MCF 10A (cell line): ENCODE measurements at regions not wholly inside any gene's neighbourhood (a gene's known extent, or its start where the extent isn't known, plus 50 kb on each side); places are given as distances from the start of the nearest gene placed in this dataset.

Experiments used
- BruUV-seq: library from RNA; stranded (reverse); fragments of 400-500 nt; replicated peaks from 2 replicates; lab custom pipeline; 2021; lab: Mats Ljungman, UMichigan
- CTCF ChIA-PET: fragments of 300-600 bp; sonication (Branson Sonifier 250); formaldehyde crosslinking; extraction: SDS; loops from one replicate; lab custom pipeline; 2021; ENCODE audit warnings: antibody characterized with exemption, inconsistent platforms; lab: Yijun Ruan, JAX
- POLR2A ChIA-PET: fragments of 300-600, 350-650 bp; sonication (Branson Sonifier 250); formaldehyde crosslinking; extraction: SDS; loops from one replicate; lab custom pipeline; 2020; ENCODE audit warnings: antibody characterized with exemption, inconsistent platforms; lab: Yijun Ruan, JAX
- DNase-seq: peaks from one replicate; pipeline ENCODE4 v3.0.0-alpha.2; 2018; ENCODE audit not compliant: unreplicated experiment
- H3K27ac Mint-ChIP-seq: one replicate; pipeline ENCODE4 v1.8.0; 2022; ENCODE audit warnings: mild to moderate bottlenecking, low read depth, mixed read lengths; ENCODE audit not compliant: unreplicated experiment
- H3K27me3 Mint-ChIP-seq: one replicate; pipeline ENCODE4 v1.8.0; 2022; ENCODE audit warnings: mixed read lengths; ENCODE audit not compliant: insufficient read depth, unreplicated experiment
- H3K36me3 Mint-ChIP-seq: one replicate; pipeline ENCODE4 v1.8.0; 2022; ENCODE audit warnings: mild to moderate bottlenecking, moderate library complexity, mixed read lengths; ENCODE audit not compliant: insufficient read depth, unreplicated experiment
- H3K4me1 Mint-ChIP-seq: one replicate; pipeline ENCODE4 v1.8.0; 2022; ENCODE audit warnings: mixed read lengths; ENCODE audit not compliant: insufficient read depth, unreplicated experiment
- H3K4me3 Mint-ChIP-seq: one replicate; pipeline ENCODE4 v1.8.0; 2022; ENCODE audit warnings: mild to moderate bottlenecking, moderate library complexity, mixed read lengths; ENCODE audit not compliant: unreplicated experiment
- H3K9me3 Mint-ChIP-seq: one replicate; pipeline ENCODE4 v1.8.0; 2022; ENCODE audit warnings: mixed read lengths; ENCODE audit not compliant: unreplicated experiment
- intact Hi-C: fragments of 100-400 bp; cut with micrococcal nuclease; formaldehyde crosslinking; loops from 2 replicates; pipeline ENCODE4 v1.14.1; 2022
- TF ChIP-seq, protein P1 (sequence below): fragments of 200-600 bp; IDR thresholded peaks from one replicate; pipeline ENCODE4 v1.8.0; 2022; ENCODE audit warnings: antibody characterized with exemption, mild to moderate bottlenecking; ENCODE audit not compliant: unreplicated experiment

DNA sequence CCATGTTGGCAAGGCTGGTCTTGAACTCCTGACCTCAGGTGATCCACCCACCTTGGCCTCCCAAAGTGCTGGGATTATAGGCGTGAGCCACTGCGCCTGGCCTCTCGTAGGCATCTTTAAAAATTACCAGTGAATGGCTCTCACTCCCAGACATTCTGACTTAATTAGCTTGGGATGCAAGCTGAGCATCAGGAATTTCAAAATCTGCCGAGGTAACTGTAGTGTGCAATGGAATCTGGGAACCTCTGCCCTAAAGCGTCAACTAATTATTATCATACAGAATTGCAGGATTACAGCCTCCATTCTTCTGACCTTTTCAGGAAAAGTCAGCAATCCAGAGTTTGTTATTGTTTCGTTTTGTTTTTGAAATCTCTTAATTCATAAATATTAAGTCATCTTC, 213.4 kb upstream of the DMAC1 start:
- H3K36me3 Mint-ChIP-seq, result peaks cover 5% of the 10 kb centered on the region
- intact Hi-C loops, result no loop called here
- no peaks in the 10 kb centered on the region for H3K4me1 Mint-ChIP-seq
- no TSS peak for BruUV-seq
- no peak overlapping the region for H3K4me3 Mint-ChIP-seq
- no peaks in the 10 kb centered on the region for H3K27me3 Mint-ChIP-seq
- CTCF ChIA-PET, result interaction anchor here (0.7 kb wide), 1 partner anchor 21 kb away, joined by 3 read pairs; no protein-coding TSS in a partner anchor
- peaks cover 16% of the 10 kb centered on the region for H3K9me3 Mint-ChIP-seq
- POLR2A ChIA-PET, result no interaction called here
- TF ChIP-seq, protein P1, sequence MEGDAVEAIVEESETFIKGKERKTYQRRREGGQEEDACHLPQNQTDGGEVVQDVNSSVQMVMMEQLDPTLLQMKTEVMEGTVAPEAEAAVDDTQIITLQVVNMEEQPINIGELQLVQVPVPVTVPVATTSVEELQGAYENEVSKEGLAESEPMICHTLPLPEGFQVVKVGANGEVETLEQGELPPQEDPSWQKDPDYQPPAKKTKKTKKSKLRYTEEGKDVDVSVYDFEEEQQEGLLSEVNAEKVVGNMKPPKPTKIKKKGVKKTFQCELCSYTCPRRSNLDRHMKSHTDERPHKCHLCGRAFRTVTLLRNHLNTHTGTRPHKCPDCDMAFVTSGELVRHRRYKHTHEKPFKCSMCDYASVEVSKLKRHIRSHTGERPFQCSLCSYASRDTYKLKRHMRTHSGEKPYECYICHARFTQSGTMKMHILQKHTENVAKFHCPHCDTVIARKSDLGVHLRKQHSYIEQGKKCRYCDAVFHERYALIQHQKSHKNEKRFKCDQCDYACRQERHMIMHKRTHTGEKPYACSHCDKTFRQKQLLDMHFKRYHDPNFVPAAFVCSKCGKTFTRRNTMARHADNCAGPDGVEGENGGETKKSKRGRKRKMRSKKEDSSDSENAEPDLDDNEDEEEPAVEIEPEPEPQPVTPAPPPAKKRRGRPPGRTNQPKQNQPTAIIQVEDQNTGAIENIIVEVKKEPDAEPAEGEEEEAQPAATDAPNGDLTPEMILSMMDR, result no peak
- DNase-seq, result peak; percentile 43
- no peak overlapping the region for H3K27ac Mint-ChIP-seq

DNA sequence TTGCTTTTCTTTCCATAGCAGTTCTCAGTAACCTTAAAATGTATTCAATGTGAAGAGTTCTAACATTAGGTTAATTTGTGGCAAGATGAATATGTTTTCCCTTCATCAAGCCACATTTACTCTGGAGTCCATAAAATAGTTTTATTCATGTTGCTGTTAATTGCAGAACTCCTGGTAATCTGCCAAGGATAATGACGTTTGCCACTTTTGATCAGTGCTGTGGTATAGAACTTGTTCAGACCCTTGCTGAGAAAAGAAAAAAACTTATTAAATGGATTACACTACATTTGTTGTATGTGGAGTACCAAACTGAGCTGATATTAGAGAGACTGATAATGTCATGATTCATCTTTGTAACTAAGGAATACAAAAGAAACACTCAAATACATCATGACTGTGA, 212.4 kb upstream of the DMAC1 start:
- intact Hi-C loops, result no loop called here
- Mint-ChIP-seq H3K9me3 (peaks cover 20% of the 10 kb centered on the region), H3K27ac (no peak overlapping the region), H3K4me3 (no peak overlapping the region), H3K36me3 (peaks cover 5% of the 10 kb centered on the region), H3K4me1 (no peaks in the 10 kb centered on the region), H3K27me3 (no peaks in the 10 kb centered on the region)
- TF ChIP-seq, protein P1, result no peak
- no peak for DNase-seq
- ChIA-PET POLR2A (no interaction called here), CTCF (interaction anchor here (0.6 kb wide), 2 partner anchors 404 to 1402 kb away, joined by 3 to 5 read pairs; no protein-coding TSS in a partner anchor)
- no TSS peak for BruUV-seq

DNA sequence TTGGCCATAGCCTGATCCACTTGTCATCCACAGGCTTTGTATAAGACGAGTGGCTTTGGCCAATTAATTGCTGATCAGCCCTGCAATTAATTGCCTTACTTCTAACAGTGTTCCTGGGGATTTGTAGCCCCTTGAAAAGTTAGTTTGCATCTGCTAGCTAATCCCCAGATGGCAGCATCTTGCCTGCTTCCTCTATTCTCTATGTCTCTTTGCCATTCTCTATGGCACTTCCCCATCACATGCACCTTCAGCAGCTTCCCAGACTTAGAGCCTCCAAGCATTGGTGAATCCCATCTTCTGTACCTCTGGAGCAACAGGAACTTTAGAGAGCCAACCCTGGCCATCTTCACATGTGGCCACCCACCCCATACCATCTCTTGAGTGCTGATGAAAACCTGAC, 197.0 kb upstream of the DMAC1 start:
- DNase-seq, result no peak
- Mint-ChIP-seq H3K4me3 (no peak overlapping the region), H3K36me3 (no peaks in the 10 kb centered on the region), H3K9me3 (peaks cover 2% of the 10 kb centered on the region), H3K27ac (no peak overlapping the region), H3K4me1 (no peaks in the 10 kb centered on the region), H3K27me3 (no peaks in the 10 kb centered on the region)
- ChIA-PET CTCF (no interaction called here), POLR2A (no interaction called here)
- no TSS peak for BruUV-seq
- TF ChIP-seq, protein P1, result no peak
- intact Hi-C loops, result no loop called here

DNA sequence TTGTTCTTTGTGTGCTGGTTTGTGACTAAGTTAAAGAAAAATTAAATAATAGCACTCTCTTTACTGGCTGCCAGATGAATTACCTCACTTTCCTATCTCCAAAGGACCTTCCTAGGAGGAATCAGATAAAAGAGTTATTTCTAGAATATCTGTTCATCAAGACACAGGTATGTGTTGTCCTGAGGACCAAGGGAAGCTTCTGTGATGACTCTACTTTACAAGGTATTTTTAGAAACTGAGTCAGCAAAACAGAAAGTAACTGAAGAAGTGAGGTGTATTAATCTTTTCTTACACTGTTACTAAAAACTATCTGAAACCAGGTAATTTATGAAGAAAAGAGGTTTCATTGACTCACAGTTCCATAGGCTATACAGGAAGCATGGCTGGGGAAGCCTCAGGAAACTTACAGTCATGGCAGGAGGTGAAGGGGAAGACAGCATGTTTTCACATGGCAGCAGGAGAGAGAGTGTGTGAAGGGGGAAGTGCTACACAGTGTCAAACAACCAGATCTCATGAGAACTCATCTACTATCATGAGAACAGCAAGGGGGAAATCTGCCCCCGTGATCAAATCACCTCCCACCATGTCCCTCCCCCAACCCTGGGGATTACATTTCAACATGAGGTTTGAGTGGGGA, 189.2 kb upstream of the DMAC1 start:
- Mint-ChIP-seq H3K4me1 (no peaks in the 10 kb centered on the region), H3K4me3 (no peak overlapping the region), H3K36me3 (no peaks in the 10 kb centered on the region), H3K27me3 (no peaks in the 10 kb centered on the region), H3K27ac (no peak overlapping the region), H3K9me3 (peaks cover 18% of the 10 kb centered on the region)
- CTCF ChIA-PET, result no interaction called here
- BruUV-seq, result no TSS peak
- POLR2A ChIA-PET, result no interaction called here
- intact Hi-C loops, result no loop called here
- TF ChIP-seq, protein P1, result no peak
- DNase-seq, result no peak
